Karpas-422 (cell line): ENCODE measurements at regions not wholly inside any gene's neighbourhood (a gene's known extent, or its start where the extent isn't known, plus 50 kb on each side); places are given as distances from the start of the nearest gene placed in this dataset.

Experiments
- DNase-seq: peaks from one replicate; pipeline ENCODE4 v3.0.0-alpha.2; 2015
- H2AFZ ChIP-seq: fragments of 200-600 bp; sonication (generic); 2 replicates; pipeline ENCODE4 v1.6.1; 2014; ENCODE audit warnings: antibody characterized with exemption, low read length, mixed read lengths
- H3K27ac ChIP-seq: fragments of 200-600 bp; sonication (generic); 2 replicates; pipeline ENCODE4 v1.5.1; 2014; ENCODE audit warnings: mild to moderate bottlenecking, low read length, moderate library complexity
- H3K27me3 ChIP-seq: fragments of 200-600 bp; sonication (generic); 2 replicates; pipeline ENCODE4 v1.6.1; 2014; ENCODE audit warnings: low read length, mixed read lengths
- H3K36me3 ChIP-seq: fragments of 200-600 bp; sonication (generic); 2 replicates; pipeline ENCODE4 v1.6.1; 2014; ENCODE audit warnings: low read length, mixed read lengths; ENCODE audit not compliant: insufficient read depth
- H3K4me1 ChIP-seq: fragments of 200-600 bp; sonication (generic); 2 replicates; pipeline ENCODE4 v1.6.1; 2014; ENCODE audit warnings: mild to moderate bottlenecking, low read length, mixed read lengths
- H3K4me2 ChIP-seq: fragments of 200-600 bp; sonication (generic); 2 replicates; pipeline ENCODE4 v1.6.1; 2014; ENCODE audit warnings: low read length, low read depth, mild to moderate bottlenecking; ENCODE audit not compliant: poor library complexity, severe bottlenecking
- H3K4me3 ChIP-seq: fragments of 200-600 bp; sonication (generic); 2 replicates; pipeline ENCODE4 v1.5.1; 2014; ENCODE audit warnings: mild to moderate bottlenecking, antibody characterized with exemption, low read length, mixed read lengths
- H3K79me2 ChIP-seq: fragments of 200-600 bp; sonication (generic); 2 replicates; pipeline ENCODE4 v1.6.1; 2014; ENCODE audit warnings: mild to moderate bottlenecking, low read length, mixed read lengths
- H3K9ac ChIP-seq: fragments of 200-600 bp; sonication (generic); 2 replicates; pipeline ENCODE4 v1.6.0; 2014; ENCODE audit warnings: low read length
- H3K9me2 ChIP-seq: fragments of 200-600 bp; sonication (generic), shearing (Covaris generic); replicated peaks from 2 replicates; pipeline ENCODE4 v1.6.0; 2014; ENCODE audit warnings: mild to moderate bottlenecking, low read length, moderate library complexity; ENCODE audit not compliant: insufficient read depth
- H3K9me3 ChIP-seq: fragments of 300-700, 200-600 bp; sonication (generic); 2 replicates; pipeline ENCODE4 v1.6.1; 2014; ENCODE audit warnings: low read length, mixed read lengths
- H4K20me1 ChIP-seq: fragments of 200-600 bp; sonication (generic); 2 replicates; pipeline ENCODE4 v1.6.1; 2014; ENCODE audit warnings: mild to moderate bottlenecking, antibody characterized with exemption, low read length, low read depth; ENCODE audit not compliant: insufficient read depth

- Histone ChIP-seq H4K20me1 (no peaks in the 10 kb centered on the region), H3K27ac (no peak overlapping the region)
Observed at GRCh38 chr2:120805011-120805410, 69.3 kb downstream of the GLI2 start.

DNA sequence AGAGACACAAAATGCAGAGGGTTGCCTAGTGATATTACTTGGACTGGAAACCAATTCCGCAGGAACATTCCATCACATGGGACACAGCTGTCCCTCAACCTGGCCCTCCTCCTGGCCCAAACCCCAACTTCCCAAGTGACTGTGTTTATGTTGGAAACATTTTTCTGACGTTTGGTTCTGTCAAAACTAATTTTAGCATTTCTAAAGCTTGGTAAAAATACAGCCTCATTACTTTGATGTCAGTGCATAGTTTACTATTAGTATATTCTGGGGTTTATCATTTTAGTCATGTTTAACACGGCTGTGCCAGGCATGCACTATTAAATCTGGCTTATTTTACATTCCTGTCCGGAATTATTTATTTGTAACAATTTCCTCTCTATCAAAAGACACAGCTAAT lies 69.9 kb downstream of the GLI2 start:
- Histone ChIP-seq H3K4me3 (no peak overlapping the region), H3K9ac (no peak overlapping the region), H2AFZ (no peak overlapping the region), H3K36me3 (no peaks in the 10 kb centered on the region), H3K4me1 (no peaks in the 10 kb centered on the region), H4K20me1 (no peaks in the 10 kb centered on the region), H3K9me2 (no peaks in the 10 kb centered on the region), H3K9me3 (no peaks in the 10 kb centered on the region), H3K27ac (no peak overlapping the region), H3K79me2 (no peaks in the 10 kb centered on the region), H3K27me3 (no peaks in the 10 kb centered on the region), H3K4me2 (no peak overlapping the region)
- DNase-seq = no peak

More at GRCh38 chr2:120805011-120805410, 69.3 kb downstream of the GLI2 start:
- Histone ChIP-seq H3K79me2 (no peaks in the 10 kb centered on the region), H3K36me3 (no peaks in the 10 kb centered on the region), H2AFZ (no peak overlapping the region), H3K9ac (no peak overlapping the region), H3K4me2 (no peak overlapping the region), H3K4me3 (no peak overlapping the region), H3K4me1 (no peaks in the 10 kb centered on the region), H3K9me2 (no peaks in the 10 kb centered on the region), H3K9me3 (no peaks in the 10 kb centered on the region), H3K27me3 (no peaks in the 10 kb centered on the region)
- no peak for DNase-seq

- H3K9me2 ChIP-seq = no peaks in the 10 kb centered on the region
- H4K20me1 ChIP-seq = no peaks in the 10 kb centered on the region
- no peak for DNase-seq
Observed at GRCh38 chr2:120807751-120808150, 72.1 kb downstream of the GLI2 start.

GRCh38 chr2:120809151-120809550 lies 73.5 kb downstream of the GLI2 start:
- H3K9me3 ChIP-seq = no peaks in the 10 kb centered on the region
- H3K79me2 ChIP-seq = no peaks in the 10 kb centered on the region
- no peak overlapping the region for H2AFZ ChIP-seq
- H3K9me2 ChIP-seq = no peaks in the 10 kb centered on the region
- H3K27me3 ChIP-seq = no peaks in the 10 kb centered on the region
- H3K4me1 ChIP-seq = no peaks in the 10 kb centered on the region
- no peak overlapping the region for H3K4me2 ChIP-seq
- no peak overlapping the region for H3K9ac ChIP-seq
- no peak for DNase-seq
- H3K4me3 ChIP-seq = no peak overlapping the region
- no peaks in the 10 kb centered on the region for H4K20me1 ChIP-seq
- H3K27ac ChIP-seq = no peak overlapping the region
- H3K36me3 ChIP-seq = no peaks in the 10 kb centered on the region

More at GRCh38 chr2:120807751-120808150, 72.1 kb downstream of the GLI2 start:
- Histone ChIP-seq H3K27me3 (no peaks in the 10 kb centered on the region), H2AFZ (no peak overlapping the region), H3K79me2 (no peaks in the 10 kb centered on the region), H3K9me3 (no peaks in the 10 kb centered on the region), H3K4me3 (no peak overlapping the region), H3K36me3 (no peaks in the 10 kb centered on the region), H3K4me2 (no peak overlapping the region), H3K27ac (no peak overlapping the region), H3K4me1 (no peaks in the 10 kb centered on the region), H3K9ac (no peak overlapping the region)

DNA sequence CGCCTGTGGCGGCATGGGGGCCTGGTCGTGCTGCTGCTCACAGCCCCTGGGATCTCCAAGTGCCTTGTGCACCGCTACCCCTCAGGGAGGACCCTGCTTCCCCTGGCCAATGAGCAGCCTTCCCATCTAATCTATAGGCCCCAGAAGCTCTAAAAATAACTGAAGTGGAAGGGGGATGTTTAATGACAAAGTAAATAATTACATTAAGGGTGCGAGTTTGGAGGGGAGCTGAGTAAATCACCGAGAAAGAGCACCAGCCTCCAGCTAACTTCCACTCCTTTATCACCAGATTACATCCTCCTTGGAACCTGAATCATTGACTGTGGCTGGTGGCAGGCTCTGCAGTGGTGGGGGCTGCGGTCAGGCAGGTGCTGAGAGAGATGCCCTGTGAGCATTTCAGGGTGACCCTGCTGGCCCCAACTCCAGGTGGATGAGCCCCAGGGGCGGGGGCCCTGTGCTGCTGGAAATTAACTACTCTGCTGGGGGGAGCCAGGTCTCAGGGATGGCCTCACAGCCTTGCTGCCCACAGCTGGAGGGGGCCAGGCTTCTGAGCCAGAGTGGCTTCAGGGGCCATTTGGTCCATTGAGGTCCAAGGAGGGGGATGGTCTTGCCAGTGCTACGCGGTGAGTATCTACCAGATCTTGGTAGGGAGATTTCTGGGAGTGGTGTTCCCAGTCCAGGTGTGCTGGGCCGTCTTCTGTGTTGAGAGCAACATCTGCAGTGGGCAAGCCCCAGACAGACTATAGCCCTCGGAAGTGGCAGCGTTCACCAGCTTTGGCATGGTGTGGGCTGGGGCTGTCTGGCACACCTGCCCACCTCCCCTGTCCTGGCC lies 74.2 kb downstream of the GLI2 start:
- Histone ChIP-seq H3K27me3 (no peaks in the 10 kb centered on the region), H3K36me3 (no peaks in the 10 kb centered on the region)

DNA sequence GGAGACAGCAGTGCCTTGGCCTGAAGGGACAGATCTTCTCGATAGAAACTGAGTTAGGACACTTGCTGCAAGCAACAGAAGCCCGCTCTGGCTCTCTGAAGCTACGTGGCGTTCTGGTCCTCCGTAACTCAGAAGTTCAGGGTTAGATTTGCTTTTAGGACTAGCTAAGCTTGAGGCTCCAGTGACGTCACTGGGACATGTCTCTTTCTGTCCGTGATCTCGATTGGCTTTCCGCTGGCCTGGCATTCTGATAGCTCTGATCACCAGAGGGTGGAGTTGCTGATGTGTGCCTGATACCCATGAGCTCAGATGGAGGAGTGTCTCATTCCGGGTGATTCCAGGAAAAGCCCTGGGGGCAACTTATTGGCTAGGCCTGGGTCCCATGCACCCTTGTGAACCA lies 75.0 kb downstream of the GLI2 start:
- Histone ChIP-seq H2AFZ (no peak overlapping the region), H3K27ac (no peak overlapping the region), H3K9me3 (no peaks in the 10 kb centered on the region), H4K20me1 (no peaks in the 10 kb centered on the region), H3K4me1 (no peaks in the 10 kb centered on the region), H3K4me2 (no peak overlapping the region), H3K36me3 (no peaks in the 10 kb centered on the region), H3K9me2 (no peaks in the 10 kb centered on the region), H3K4me3 (no peak overlapping the region), H3K27me3 (no peaks in the 10 kb centered on the region), H3K9ac (no peak overlapping the region), H3K79me2 (no peaks in the 10 kb centered on the region)
- no peak for DNase-seq

More for the DNA sequence above, 74.2 kb downstream of the GLI2 start:
- no peak overlapping the region for H3K9ac ChIP-seq
- H3K4me1 ChIP-seq = no peaks in the 10 kb centered on the region
- no peak overlapping the region for H3K4me3 ChIP-seq
- H3K27ac ChIP-seq = no peak overlapping the region
- no peaks in the 10 kb centered on the region for H4K20me1 ChIP-seq
- H3K4me2 ChIP-seq = no peak overlapping the region
- DNase-seq = no peak
- no peak overlapping the region for H2AFZ ChIP-seq
- H3K79me2 ChIP-seq = no peaks in the 10 kb centered on the region
- no peaks in the 10 kb centered on the region for H3K9me2 ChIP-seq
- H3K9me3 ChIP-seq = no peaks in the 10 kb centered on the region

DNA sequence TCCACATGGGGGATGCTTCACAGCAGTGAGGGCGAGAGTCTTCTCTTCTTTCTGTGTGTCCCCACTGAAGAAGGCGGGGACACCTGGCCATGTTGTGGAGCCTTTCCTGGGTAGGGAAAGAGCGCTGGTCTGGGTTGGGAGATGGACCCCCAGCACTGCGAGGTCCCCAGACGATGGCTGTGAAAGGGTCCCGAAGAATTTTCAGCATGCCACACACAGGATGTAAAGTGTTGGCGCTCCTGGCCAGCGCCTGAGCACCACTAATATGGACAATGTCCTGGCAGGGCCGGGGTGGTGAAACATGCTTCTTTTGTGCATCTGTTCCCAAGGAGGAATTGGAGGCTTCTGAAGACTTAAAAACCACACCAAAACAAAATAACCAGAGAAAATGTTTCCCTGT lies 77.2 kb downstream of the GLI2 start:
- Histone ChIP-seq H3K36me3 (no peaks in the 10 kb centered on the region), H3K27me3 (no peaks in the 10 kb centered on the region), H3K79me2 (no peaks in the 10 kb centered on the region), H3K9ac (no peak overlapping the region), H3K27ac (no peak overlapping the region), H3K4me2 (no peak overlapping the region), H3K4me1 (no peaks in the 10 kb centered on the region), H2AFZ (no peak overlapping the region), H4K20me1 (no peaks in the 10 kb centered on the region), H3K4me3 (no peak overlapping the region), H3K9me3 (no peaks in the 10 kb centered on the region), H3K9me2 (no peaks in the 10 kb centered on the region)
- no peak for DNase-seq

- H3K4me2 ChIP-seq = no peak overlapping the region
- H4K20me1 ChIP-seq = no peaks in the 10 kb centered on the region
- H3K4me1 ChIP-seq = no peaks in the 10 kb centered on the region
- H3K9me3 ChIP-seq = no peaks in the 10 kb centered on the region
- DNase-seq = no peak
- H3K36me3 ChIP-seq = no peaks in the 10 kb centered on the region
- no peaks in the 10 kb centered on the region for H3K9me2 ChIP-seq
- H3K4me3 ChIP-seq = no peak overlapping the region
- no peaks in the 10 kb centered on the region for H3K27me3 ChIP-seq
- no peaks in the 10 kb centered on the region for H3K79me2 ChIP-seq
- no peak overlapping the region for H3K27ac ChIP-seq
- H3K9ac ChIP-seq = no peak overlapping the region
- no peak overlapping the region for H2AFZ ChIP-seq
Observed at GRCh38 chr2:120814352-120814751, 78.7 kb downstream of the GLI2 start.
